HG03378 (cell line): ENCODE measurements at regions not wholly inside any gene's neighbourhood (a gene's known extent, or its start where the extent isn't known, plus 50 kb on each side); places are given as distances from the start of the nearest gene placed in this dataset.
"Not testable (repeated sequence)": the region's sequence is repeated elsewhere in the genome, so short reads cannot be mapped to it uniquely, and the experiment has no call there.

Experiments used
- ATAC-seq: cut with Tn5 transposase; IDR thresholded peaks from one replicate; pipeline ENCODE4 v1.9.1; 2021; ENCODE audit warnings: mild to moderate bottlenecking, moderate library complexity; ENCODE audit not compliant: unreplicated experiment

- ATAC-seq, result not testable (repeated sequence)
Measured at GRCh38 chr2:40676134-40676790, 224.4 kb upstream of the SLC8A1 start.

GRCh38 chr2:40680547-40680946, 228.7 kb upstream of the SLC8A1 start:
- peak; percentile 97 for ATAC-seq

- no peak for ATAC-seq
Measured at GRCh38 chr2:40690036-40690435, 238.1 kb upstream of the SLC8A1 start.

- no peak for ATAC-seq
Measured at GRCh38 chr2:40690525-40690924, 238.6 kb upstream of the SLC8A1 start.

- ATAC-seq, result no peak
Measured at GRCh38 chr2:40700231-40700954, 248.5 kb upstream of the SLC8A1 start.

GRCh38 chr2:40712197-40712894, 260.5 kb upstream of the SLC8A1 start:
- ATAC-seq, result not testable (repeated sequence)

GRCh38 chr2:40716879-40717278, 265.0 kb upstream of the SLC8A1 start:
- no peak for ATAC-seq

GRCh38 chr2:40719414-40719813, 267.5 kb upstream of the SLC8A1 start:
- ATAC-seq, result no peak

- ATAC-seq, result no peak
Measured at GRCh38 chr2:40721595-40721994, 269.7 kb upstream of the SLC8A1 start.

- no peak for ATAC-seq
Measured at GRCh38 chr2:40723194-40723593, 271.3 kb upstream of the SLC8A1 start.

GRCh38 chr2:40725040-40725439, 273.1 kb upstream of the SLC8A1 start:
- no peak for ATAC-seq

GRCh38 chr2:40725950-40726349, 274.1 kb upstream of the SLC8A1 start:
- ATAC-seq, result no peak

- ATAC-seq, result no peak
Measured at GRCh38 chr2:40734797-40735196, 282.9 kb upstream of the SLC8A1 start.

GRCh38 chr2:40737180-40737579, 285.3 kb upstream of the SLC8A1 start:
- ATAC-seq, result no peak

GRCh38 chr2:40740419-40740818, 288.5 kb upstream of the SLC8A1 start:
- ATAC-seq, result no peak

- ATAC-seq, result no peak
Measured at GRCh38 chr2:40741532-40741931, 289.6 kb upstream of the SLC8A1 start.

- no peak for ATAC-seq
Measured at GRCh38 chr2:40746191-40746590, 294.3 kb upstream of the SLC8A1 start.

- no peak for ATAC-seq
Measured at GRCh38 chr2:40751981-40752380, 300.1 kb upstream of the SLC8A1 start.

- no peak for ATAC-seq
Measured at GRCh38 chr2:40752796-40753195, 300.9 kb upstream of the SLC8A1 start.

GRCh38 chr2:40754912-40755311, 303.0 kb upstream of the SLC8A1 start:
- ATAC-seq, result no peak

- ATAC-seq, result no peak
Measured at GRCh38 chr2:40758401-40759155, 306.7 kb upstream of the SLC8A1 start.
